AG08396 (cell line): ENCODE measurements at regions not wholly inside any gene's neighbourhood (a gene's known extent, or its start where the extent isn't known, plus 50 kb on each side); places are given as distances from the start of the nearest gene placed in this dataset.

Experiments
- DNase-seq: peaks from one replicate; pipeline ENCODE4 v3.0.0; 2012; ENCODE audit warnings: low spot score, mixed read lengths

GRCh38 chr4:125693228-125693627, 378.5 kb downstream of the FAT4 start:
- no peak for DNase-seq

- no peak for DNase-seq
Observed at GRCh38 chr4:125702406-125702805, 387.7 kb downstream of the FAT4 start.

GRCh38 chr4:125703443-125703842, 388.7 kb downstream of the FAT4 start:
- no peak for DNase-seq

GRCh38 chr4:125704726-125705125, 390.0 kb downstream of the FAT4 start:
- no peak for DNase-seq

GRCh38 chr4:125705681-125706080, 390.9 kb downstream of the FAT4 start:
- no peak for DNase-seq

GRCh38 chr4:125707397-125707796, 392.6 kb downstream of the FAT4 start:
- DNase-seq, result no peak

- no peak for DNase-seq
Observed at GRCh38 chr4:125710766-125711165, 396.0 kb downstream of the FAT4 start.

- no peak for DNase-seq
Observed at GRCh38 chr4:125714049-125714448, 399.3 kb downstream of the FAT4 start.

GRCh38 chr4:125714845-125715244, 400.1 kb downstream of the FAT4 start:
- peak; percentile 9 for DNase-seq

- DNase-seq, result no peak
Observed at GRCh38 chr4:125719987-125720386, 405.2 kb downstream of the FAT4 start.

- DNase-seq, result no peak
Observed at GRCh38 chr4:125722009-125722408, 407.3 kb downstream of the FAT4 start.

- no peak for DNase-seq
Observed at GRCh38 chr4:125725957-125726525, 411.3 kb downstream of the FAT4 start.

GRCh38 chr4:125727931-125728330, 413.2 kb downstream of the FAT4 start:
- no peak for DNase-seq

- DNase-seq, result peak; percentile 81
Observed at GRCh38 chr4:125728568-125728967, 413.8 kb downstream of the FAT4 start.

GRCh38 chr4:125729171-125729570, 414.4 kb downstream of the FAT4 start:
- no peak for DNase-seq

- DNase-seq, result no peak
Observed at GRCh38 chr4:125732632-125733031, 417.9 kb downstream of the FAT4 start.

- no peak for DNase-seq
Observed at GRCh38 chr4:125734504-125734903, 419.7 kb downstream of the FAT4 start.

- DNase-seq, result peak; percentile 59
Observed at GRCh38 chr4:125735102-125735501, 420.3 kb downstream of the FAT4 start.

GRCh38 chr4:125736057-125736456, 421.3 kb downstream of the FAT4 start:
- peak; percentile 12 for DNase-seq

GRCh38 chr4:125739760-125740159, 425.0 kb downstream of the FAT4 start:
- DNase-seq, result no peak

GRCh38 chr4:125741825-125742452, 427.2 kb downstream of the FAT4 start:
- peak; percentile 51 for DNase-seq

- no peak for DNase-seq
Observed at GRCh38 chr4:125744891-125745364, 430.2 kb downstream of the FAT4 start.

- DNase-seq, result no peak
Observed at GRCh38 chr4:125749354-125749753, 434.6 kb downstream of the FAT4 start.

GRCh38 chr4:125750399-125750798, 435.6 kb downstream of the FAT4 start:
- no peak for DNase-seq
